Embryonic facial prominence (tissue), 1 donor: ENCODE measurements at regions not wholly inside any gene's neighbourhood (a gene's known extent, or its start where the extent isn't known, plus 50 kb on each side); places are given as distances from the start of the nearest gene placed in this dataset.
"Not testable (repeated sequence)": the region's sequence is repeated elsewhere in the genome, so short reads cannot be mapped to it uniquely, and the experiment has no call there.

Experiments
- DNase-seq: peaks from one replicate; pipeline ENCODE4 v3.0.0-alpha.2; 2016; ENCODE audit errors: extremely low spot score

DNA sequence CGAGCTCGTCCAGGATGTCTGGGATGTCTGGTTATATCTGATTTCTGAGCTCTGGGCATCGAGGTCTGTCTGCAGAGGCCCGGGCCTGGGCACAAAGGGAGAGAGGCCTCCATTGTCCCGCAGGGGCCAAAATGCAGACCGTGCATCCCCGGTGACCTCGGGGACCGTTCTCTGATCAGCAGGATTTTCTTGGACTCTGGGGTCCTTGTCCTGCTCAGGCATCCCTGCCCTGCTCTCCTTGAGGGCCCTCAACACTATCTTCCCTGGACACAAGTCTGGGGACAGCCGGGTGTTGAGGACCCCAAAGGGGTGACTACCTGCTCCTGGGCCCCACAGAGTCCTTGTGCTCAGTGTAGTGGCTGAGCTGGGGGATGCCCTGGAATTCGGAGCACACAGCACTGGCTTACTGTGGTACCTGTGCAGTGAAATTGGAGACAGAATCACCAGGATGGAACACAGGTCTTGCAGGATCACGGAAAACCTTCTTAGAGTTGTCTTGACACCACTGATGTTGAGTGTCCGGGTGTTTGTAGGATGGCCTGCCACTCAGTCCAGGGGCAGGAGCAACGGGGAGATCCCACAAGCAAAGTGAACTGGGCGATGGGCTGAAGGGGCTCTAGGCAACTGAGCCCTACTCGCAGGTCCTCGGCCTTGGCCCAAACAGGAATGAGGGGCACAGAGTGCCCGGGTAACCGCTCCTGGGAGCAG is 1369.2 kb downstream of the CDH12 start:
- not testable (repeated sequence) for DNase-seq

GRCh38 chr5:21482983-21483650 is 1370.0 kb downstream of the CDH12 start:
- DNase-seq: not testable (repeated sequence)

DNA sequence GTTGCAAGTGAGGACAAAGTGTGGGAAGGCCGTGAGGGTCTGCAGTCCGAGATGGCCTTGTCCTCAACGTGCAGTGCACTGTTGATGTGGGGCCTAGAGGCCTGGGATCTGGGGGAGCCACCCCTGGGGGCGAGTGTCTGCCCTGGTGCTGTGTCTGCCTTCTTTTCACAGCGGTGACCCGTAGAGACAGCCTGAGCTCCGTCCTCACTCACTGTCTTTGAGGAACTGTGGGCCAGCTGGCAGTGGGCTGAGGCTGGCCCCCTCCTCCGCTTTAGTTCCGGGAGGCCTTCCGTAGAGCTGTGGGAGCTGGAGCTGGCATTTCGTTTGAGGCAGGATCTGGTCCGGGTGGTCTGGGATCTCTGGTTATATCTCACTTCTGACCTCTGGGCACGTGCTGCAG is 1370.6 kb downstream of the CDH12 start:
- DNase-seq: not testable (repeated sequence)

- DNase-seq: not testable (repeated sequence)
Measured at GRCh38 chr5:21481320-21482270, 1371.5 kb downstream of the CDH12 start.

DNA sequence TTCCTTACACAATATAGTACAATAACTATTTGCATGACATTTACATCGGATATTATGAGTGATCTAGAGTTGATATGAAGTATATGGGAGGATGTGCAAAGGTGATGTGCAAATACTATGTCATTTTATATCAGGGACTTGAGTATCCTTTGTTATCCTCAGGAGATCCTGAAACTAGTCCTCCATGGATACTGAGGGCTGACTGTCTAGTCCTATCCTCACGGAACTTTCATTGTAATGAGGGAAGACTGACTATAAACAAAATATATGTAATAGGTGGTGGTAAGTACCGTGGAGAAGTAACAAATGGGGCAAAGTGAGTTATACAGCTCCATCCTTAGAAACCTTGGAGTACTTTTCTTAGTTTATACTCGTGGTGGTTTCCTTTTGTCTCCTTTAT is 1373.1 kb downstream of the CDH12 start:
- DNase-seq: not testable (repeated sequence)

DNA sequence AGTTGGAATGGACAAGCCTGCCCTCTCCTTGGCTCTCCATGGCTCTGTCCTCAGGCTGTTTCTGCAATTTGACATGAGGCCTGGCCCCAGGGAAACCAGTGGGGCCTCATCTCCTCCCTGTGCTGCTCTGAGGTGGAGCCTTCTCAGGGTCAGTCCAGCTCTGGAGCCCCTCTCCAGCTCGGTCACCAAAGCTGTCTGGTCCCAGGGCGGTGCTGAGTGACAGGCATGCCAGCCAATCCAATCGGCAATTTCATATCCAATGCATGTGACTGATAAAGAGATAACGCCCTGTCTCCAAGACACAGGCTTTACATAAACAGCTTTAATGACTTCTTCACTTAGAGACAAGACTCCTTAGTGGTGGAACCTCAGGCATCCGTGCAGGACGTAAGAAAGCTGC is 1379.2 kb downstream of the CDH12 start:
- not testable (repeated sequence) for DNase-seq

GRCh38 chr5:21473436-21473835 is 1379.7 kb downstream of the CDH12 start:
- DNase-seq: not testable (repeated sequence)

DNA sequence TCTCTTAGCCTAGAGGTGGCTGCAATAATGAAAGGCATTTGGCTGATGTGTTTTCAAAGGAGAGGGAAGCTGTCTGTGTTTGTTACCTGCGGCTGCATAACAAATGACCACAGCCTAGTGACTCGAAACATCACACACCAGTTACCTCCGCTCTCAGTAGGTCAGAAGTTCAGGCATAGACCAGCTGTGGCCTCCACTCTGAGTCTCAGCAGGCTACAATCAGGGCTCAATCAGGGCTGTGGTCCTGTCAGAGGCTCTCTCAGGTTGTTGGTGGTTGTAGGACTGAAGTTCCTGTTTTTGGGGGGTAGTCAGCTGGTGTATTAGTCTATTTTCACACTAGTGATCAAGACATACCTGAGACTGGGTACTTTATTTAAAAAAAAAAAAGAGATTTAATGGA is 1381.5 kb downstream of the CDH12 start:
- not testable (repeated sequence) for DNase-seq

DNA sequence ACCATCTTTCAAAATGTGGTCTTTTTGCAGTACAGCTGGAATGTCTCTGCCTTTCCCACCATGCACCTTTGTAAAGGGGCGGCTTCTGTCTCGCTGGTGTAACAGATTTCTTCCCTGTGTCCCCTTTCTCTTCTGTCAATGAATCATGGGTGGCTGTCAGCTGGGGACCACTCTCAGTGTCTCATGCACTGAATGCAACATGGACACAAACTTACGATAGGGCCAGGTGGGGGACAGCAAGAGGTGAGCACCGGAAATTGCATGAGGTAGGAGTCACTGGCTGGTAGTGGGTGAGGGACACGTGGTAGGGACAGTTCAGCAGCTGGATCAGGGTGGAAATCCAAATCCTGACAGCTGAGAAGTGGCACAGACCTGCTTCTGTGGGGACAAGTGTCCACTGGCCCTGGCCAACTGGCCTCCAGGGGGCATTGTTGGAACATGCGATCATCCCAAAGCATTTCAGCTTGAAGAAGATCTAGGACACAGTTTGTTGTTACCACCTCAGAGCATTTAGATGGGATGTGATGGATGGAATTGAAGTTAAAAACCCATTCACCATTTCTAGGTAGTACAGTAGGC is 1383.5 kb downstream of the CDH12 start:
- not testable (repeated sequence) for DNase-seq

- not testable (repeated sequence) for DNase-seq
Measured at GRCh38 chr5:21467544-21467943, 1385.6 kb downstream of the CDH12 start.

DNA sequence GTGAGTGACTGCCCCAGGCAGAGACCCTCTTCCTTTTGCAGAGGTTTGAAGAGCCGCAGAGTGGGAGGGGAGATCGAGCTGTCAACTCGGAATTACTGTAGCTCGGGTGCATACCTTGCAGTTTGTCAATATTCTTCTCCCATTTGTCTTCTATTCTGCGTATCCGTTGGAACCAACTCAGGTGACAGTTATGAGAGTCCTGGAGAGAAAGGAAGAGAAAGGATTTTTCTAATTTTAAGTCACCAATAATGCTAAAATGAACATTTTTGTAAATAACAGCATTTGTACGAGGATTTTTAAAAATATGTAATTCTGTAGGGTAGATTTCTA is 1393.4 kb downstream of the CDH12 start:
- DNase-seq: not testable (repeated sequence)

GRCh38 chr5:21452449-21452848 is 1400.7 kb downstream of the CDH12 start:
- DNase-seq: no peak

DNA sequence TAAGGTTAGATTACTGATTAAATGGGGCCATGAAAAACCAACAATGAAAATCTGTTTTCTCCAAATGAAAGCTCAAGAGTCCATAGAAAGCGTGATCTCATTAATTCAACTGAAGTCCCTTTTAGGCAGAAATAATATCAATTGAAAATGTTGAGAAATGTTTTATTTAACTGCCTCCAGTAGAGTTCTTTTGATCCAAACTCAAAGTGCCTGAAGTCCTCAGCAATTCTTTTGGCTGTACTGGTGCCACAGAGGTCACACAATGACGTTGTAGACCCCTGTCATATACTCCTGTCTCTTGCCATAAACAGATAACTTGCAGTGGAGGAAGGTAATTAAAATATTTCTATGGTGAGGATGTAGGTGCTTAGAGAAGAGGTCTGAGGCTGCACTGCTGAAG is 1420.5 kb downstream of the CDH12 start:
- DNase-seq: no peak

GRCh38 chr5:21424907-21425306 is 1428.2 kb downstream of the CDH12 start:
- no peak for DNase-seq

DNA sequence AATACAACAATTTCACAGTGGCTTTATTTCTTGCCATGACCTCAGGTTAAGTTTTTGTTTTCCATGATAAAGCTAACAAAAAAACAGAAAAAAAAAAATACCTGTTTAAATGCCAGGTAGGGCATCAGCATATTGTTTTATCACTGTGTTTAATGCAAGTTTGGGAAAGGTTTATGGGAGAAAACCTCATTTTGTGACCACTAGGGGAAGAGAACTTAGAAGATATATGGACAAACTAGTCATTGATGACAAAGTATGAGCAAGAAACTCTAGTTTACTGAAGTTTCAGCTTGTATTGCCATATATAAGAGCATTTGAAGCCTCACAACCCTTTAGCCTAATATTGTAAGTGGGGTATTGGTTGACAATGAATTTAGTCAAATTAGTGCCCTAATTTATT is 1431.4 kb upstream of the CDH18 start:
- DNase-seq: no peak

GRCh38 chr5:21402089-21402488 is 1414.1 kb upstream of the CDH18 start:
- not testable (repeated sequence) for DNase-seq

GRCh38 chr5:21398511-21398910 is 1410.5 kb upstream of the CDH18 start:
- DNase-seq: no peak

DNA sequence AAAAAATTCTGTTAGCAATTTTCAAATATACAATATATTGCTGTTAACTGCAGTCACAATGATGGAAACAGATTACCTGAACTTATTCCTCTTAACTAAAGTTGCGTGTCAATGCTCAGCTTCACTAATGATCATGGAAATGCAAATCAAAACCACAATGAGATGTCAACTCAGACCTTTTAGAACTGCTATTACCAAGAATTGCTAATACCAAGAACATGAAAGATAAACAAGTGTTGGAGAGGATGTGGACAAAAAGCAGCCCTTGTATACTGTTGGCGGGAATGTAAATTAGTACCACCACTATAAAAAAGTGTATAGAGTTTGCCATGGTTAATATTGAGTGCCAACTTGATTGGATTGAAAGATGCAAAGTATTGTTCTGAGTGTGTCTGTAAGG is 1409.7 kb upstream of the CDH18 start:
- no peak for DNase-seq

DNA sequence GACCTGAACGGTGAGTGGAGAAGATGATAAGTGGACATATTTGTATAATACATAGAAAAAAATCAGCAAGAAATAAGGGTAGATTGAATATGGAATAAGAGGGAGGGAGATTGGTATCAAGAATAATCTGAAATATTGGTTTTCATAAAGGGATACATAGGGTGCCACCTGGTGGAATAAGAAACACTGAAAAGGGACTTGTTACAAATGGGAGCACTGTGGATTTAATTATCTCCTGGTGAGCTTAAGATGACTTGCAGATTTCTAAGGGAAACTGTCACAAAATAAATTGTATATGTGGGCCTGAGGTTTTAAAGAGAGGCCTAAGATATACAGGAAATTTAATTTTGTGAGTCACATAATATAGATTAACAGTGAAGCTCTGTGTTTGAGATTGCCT is 1403.5 kb upstream of the CDH18 start:
- DNase-seq: no peak

GRCh38 chr5:21360754-21361153 is 1372.8 kb upstream of the CDH18 start:
- not testable (repeated sequence) for DNase-seq

- DNase-seq: not testable (repeated sequence)
Measured at GRCh38 chr5:21341948-21342261, 1353.9 kb upstream of the CDH18 start.
